ENCODE measurements at regions not wholly inside any gene's neighbourhood (a gene's known extent, or its start where the extent isn't known, plus 50 kb on each side); places are given as distances from the start of the nearest gene placed in this dataset.
A peak's percentile ranks its signal among the peaks of the same experiment; 100 is the strongest.

- no peak overlapping the region for H3K4me3 ChIP-seq (ENCODE audit: low read depth, low read length)
- TF ChIP-seq, protein P1, sequence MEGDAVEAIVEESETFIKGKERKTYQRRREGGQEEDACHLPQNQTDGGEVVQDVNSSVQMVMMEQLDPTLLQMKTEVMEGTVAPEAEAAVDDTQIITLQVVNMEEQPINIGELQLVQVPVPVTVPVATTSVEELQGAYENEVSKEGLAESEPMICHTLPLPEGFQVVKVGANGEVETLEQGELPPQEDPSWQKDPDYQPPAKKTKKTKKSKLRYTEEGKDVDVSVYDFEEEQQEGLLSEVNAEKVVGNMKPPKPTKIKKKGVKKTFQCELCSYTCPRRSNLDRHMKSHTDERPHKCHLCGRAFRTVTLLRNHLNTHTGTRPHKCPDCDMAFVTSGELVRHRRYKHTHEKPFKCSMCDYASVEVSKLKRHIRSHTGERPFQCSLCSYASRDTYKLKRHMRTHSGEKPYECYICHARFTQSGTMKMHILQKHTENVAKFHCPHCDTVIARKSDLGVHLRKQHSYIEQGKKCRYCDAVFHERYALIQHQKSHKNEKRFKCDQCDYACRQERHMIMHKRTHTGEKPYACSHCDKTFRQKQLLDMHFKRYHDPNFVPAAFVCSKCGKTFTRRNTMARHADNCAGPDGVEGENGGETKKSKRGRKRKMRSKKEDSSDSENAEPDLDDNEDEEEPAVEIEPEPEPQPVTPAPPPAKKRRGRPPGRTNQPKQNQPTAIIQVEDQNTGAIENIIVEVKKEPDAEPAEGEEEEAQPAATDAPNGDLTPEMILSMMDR (IDR thresholded peaks at IDR 0.05; ENCODE audit: insufficient read depth, low read depth, low read length), result no peak
- DNase-seq (ENCODE audit: low read depth), result no peak
Measured at GRCh38 chr16:55253987-55254386, 70.0 kb upstream of the IRX6 start.

DNA sequence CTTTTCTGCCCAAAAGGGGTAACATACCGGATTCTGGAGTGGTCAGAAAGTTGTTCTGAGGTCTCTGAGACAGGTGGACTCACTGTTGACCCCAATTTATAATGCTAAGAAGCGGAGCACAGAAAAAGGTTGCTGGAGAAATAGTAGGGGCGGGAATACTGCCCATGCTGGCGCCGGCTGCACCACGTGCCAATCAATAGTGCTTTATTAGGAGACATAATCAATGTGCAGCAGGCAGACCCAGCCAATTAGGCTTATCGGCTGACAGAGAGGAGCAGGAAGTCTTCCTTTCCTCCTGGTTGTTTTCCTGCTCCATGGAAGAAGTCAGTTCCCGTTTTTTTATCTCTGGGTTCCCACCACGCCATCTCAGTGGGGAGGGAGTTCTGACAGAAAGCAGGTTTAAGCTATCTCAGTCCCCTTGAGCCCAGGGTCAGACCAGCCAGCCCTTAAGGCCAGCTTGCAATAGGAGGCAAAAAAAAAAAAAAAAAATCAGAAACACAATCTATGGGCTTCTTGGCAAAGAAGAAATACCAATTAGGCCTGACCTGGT, 68.2 kb upstream of the IRX6 start:
- TF ChIP-seq, protein P1 (IDR thresholded peaks at IDR 0.05; ENCODE audit: insufficient read depth, low read depth, low read length), result no peak
- DNase-seq (ENCODE audit: low read depth), result no peak
- H3K4me3 ChIP-seq (ENCODE audit: low read depth, low read length), result no peak overlapping the region

- TF ChIP-seq, protein P1 (IDR thresholded peaks at IDR 0.05; ENCODE audit: insufficient read depth, low read depth, low read length), result no peak
- H3K4me3 ChIP-seq (ENCODE audit: low read depth, low read length), result no peak overlapping the region
- no peak for DNase-seq (ENCODE audit: low read depth)
Measured at GRCh38 chr16:55256412-55257016, 67.5 kb upstream of the IRX6 start.

GRCh38 chr16:55257966-55258613, 65.9 kb upstream of the IRX6 start:
- no peak overlapping the region for H3K4me3 ChIP-seq (ENCODE audit: low read depth, low read length)
- TF ChIP-seq, protein P1 (IDR thresholded peaks at IDR 0.05; ENCODE audit: insufficient read depth, low read depth, low read length), result peak; percentile 71
- peak; percentile 34 for DNase-seq (ENCODE audit: low read depth)

DNA sequence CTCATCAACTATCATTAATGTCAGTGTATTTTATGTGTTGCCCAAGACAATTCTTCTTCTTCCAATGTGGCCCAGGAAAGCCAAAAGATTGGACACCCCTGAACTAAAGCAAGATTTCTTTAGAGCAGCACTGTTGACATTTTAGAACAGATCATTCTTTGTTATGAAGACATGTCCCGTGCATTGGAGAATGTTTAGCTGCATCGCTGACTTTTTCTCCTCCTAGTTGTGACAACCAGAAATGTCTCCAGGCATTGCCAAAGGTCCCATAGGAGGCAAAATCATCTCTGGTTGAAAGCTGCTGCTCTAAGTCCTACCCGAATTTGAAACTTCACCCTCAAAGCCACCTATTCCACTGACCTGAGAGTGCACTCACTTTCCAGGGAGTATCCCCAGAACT, 62.7 kb upstream of the IRX6 start:
- H3K4me3 ChIP-seq (ENCODE audit: low read depth, low read length), result no peak overlapping the region
- TF ChIP-seq, protein P1 (IDR thresholded peaks at IDR 0.05; ENCODE audit: insufficient read depth, low read depth, low read length), result no peak
- no peak for DNase-seq (ENCODE audit: low read depth)

- TF ChIP-seq, protein P1 (IDR thresholded peaks at IDR 0.05; ENCODE audit: insufficient read depth, low read depth, low read length), result no peak
- DNase-seq (ENCODE audit: low read depth), result no peak
- no peak overlapping the region for H3K4me3 ChIP-seq (ENCODE audit: low read depth, low read length)
Measured at GRCh38 chr16:55263271-55264250, 60.4 kb upstream of the IRX6 start.

Measured in fibroblast of villous mesenchyme (primary cell).